Neural cell (in vitro differentiated cells): ENCODE measurements at regions not wholly inside any gene's neighbourhood (a gene's known extent, or its start where the extent isn't known, plus 50 kb on each side); places are given as distances from the start of the nearest gene placed in this dataset.

Experiments
- H2AFZ ChIP-seq: fragments of 200-600, 300-800 bp; sonication (generic), shearing (Covaris generic); 2 replicates; pipeline ENCODE4 v1.6.0; 2014; ENCODE audit warnings: low read depth, mild to moderate bottlenecking, antibody characterized with exemption, low read length, moderate library complexity
- H3F3A ChIP-seq: fragments of 200-600 bp; shearing (Covaris generic); 2 replicates; pipeline ENCODE4 v1.6.1; 2016; ENCODE audit warnings: mild to moderate bottlenecking, moderate library complexity, mixed read lengths, antibody characterized with exemption, low read length; ENCODE audit not compliant: insufficient read depth, poor library complexity, severe bottlenecking
- H3K27ac ChIP-seq: fragments of 200-600, 300-800 bp; sonication (generic), shearing (Covaris generic); 2 replicates; pipeline ENCODE4 v1.5.1; 2014; ENCODE audit warnings: mild to moderate bottlenecking, low read length, moderate library complexity
- H3K27me3 ChIP-seq: fragments of 300-800, 200-600 bp; sonication (generic), shearing (Covaris generic); 2 replicates; pipeline ENCODE4 v1.6.0; 2014; ENCODE audit warnings: mild to moderate bottlenecking, low read depth, low read length, moderate library complexity; ENCODE audit not compliant: insufficient read depth
- H3K36me3 ChIP-seq: fragments of 300-800, 200-600 bp; sonication (generic), shearing (Covaris generic); 2 replicates; pipeline ENCODE4 v1.5.1; 2014; ENCODE audit warnings: mild to moderate bottlenecking, antibody characterized with exemption, low read length, moderate library complexity; ENCODE audit not compliant: insufficient read depth
- H3K4me2 ChIP-seq: fragments of 300-800, 200-600 bp; sonication (generic), shearing (Covaris generic); 2 replicates; pipeline ENCODE4 v1.6.0; 2014; ENCODE audit warnings: mild to moderate bottlenecking, low read length
- H3K4me3 ChIP-seq: fragments of 300-800, 200-600 bp; sonication (generic), shearing (Covaris generic); 2 replicates; pipeline ENCODE4 v1.5.1; 2014; ENCODE audit warnings: mild to moderate bottlenecking, low read length, moderate library complexity
- H3K79me2 ChIP-seq: fragments of 200-600 bp; shearing (Covaris generic); replicated peaks from 2 replicates; pipeline ENCODE4 v1.6.0; 2014; ENCODE audit warnings: mild to moderate bottlenecking, low read length, moderate library complexity; ENCODE audit not compliant: insufficient read depth
- H3K9ac ChIP-seq: fragments of 300-800, 200-600 bp; sonication (generic), shearing (Covaris generic); 2 replicates; pipeline ENCODE4 v1.6.1; 2016; ENCODE audit warnings: mild to moderate bottlenecking, low read length, mixed read lengths
- H3K9me2 ChIP-seq: fragments of 200-600 bp; shearing (Covaris generic); 2 replicates; pipeline ENCODE4 v1.6.1; 2016; ENCODE audit warnings: mild to moderate bottlenecking, low read length, mixed read lengths; ENCODE audit not compliant: insufficient read depth
- H3K9me3 ChIP-seq: fragments of 200-600, 300-800 bp; sonication (generic), shearing (Covaris generic); 2 replicates; pipeline ENCODE4 v1.6.1; 2016; ENCODE audit warnings: mild to moderate bottlenecking, mixed run types, low read length, moderate library complexity, mixed read lengths
- H4K20me1 ChIP-seq: fragments of 200-600 bp; shearing (Covaris generic); 2 replicates; pipeline ENCODE4 v1.6.1; 2016; ENCODE audit warnings: mild to moderate bottlenecking, mixed run types; ENCODE audit not compliant: insufficient read depth
- EP300 ChIP-seq: fragments of 450-650 bp; conservative IDR thresholded peaks from 2 replicates; pipeline ENCODE4 v1.6.1; 2014; ENCODE audit warnings: antibody characterized with exemption, mild to moderate bottlenecking, moderate library complexity; ENCODE audit not compliant: poor library complexity, severe bottlenecking
- EZH2 ChIP-seq: fragments of 200-600, 300-800 bp; shearing (Covaris generic), sonication (generic); IDR thresholded peaks from 2 replicates; pipeline ENCODE4 v1.6.1; 2014; ENCODE audit warnings: antibody characterized with exemption, low read length, borderline replicate concordance, mild to moderate bottlenecking; ENCODE audit not compliant: insufficient read depth, poor library complexity, severe bottlenecking
- MXI1 ChIP-seq: fragments of 450-650 bp; conservative IDR thresholded peaks from 2 replicates; pipeline ENCODE4 v1.6.1; 2014; ENCODE audit warnings: antibody characterized with exemption, mild to moderate bottlenecking; ENCODE audit not compliant: poor library complexity, severe bottlenecking
- POLR2AphosphoS5 ChIP-seq: IDR thresholded peaks from 2 replicates; pipeline ENCODE4 v1.6.1; 2012
- RAD21 ChIP-seq: fragments of 450-650 bp; conservative IDR thresholded peaks from 2 replicates; pipeline ENCODE4 v1.6.1; 2014; ENCODE audit warnings: antibody characterized with exemption, mild to moderate bottlenecking, moderate library complexity
- SMC3 ChIP-seq: fragments of 450-650 bp; conservative IDR thresholded peaks from 2 replicates; pipeline ENCODE4 v1.6.1; 2014; ENCODE audit warnings: antibody characterized with exemption, mild to moderate bottlenecking, moderate library complexity; ENCODE audit not compliant: poor library complexity
- TAF1 ChIP-seq: IDR thresholded peaks from 2 replicates; pipeline ENCODE4 v1.6.1; 2012; ENCODE audit warnings: low read depth
- TF ChIP-seq, protein P1 (sequence below): IDR thresholded peaks from 2 replicates; pipeline ENCODE4 v1.6.1; 2012; ENCODE audit warnings: borderline replicate concordance
- TF ChIP-seq, protein P2 (sequence below): fragments of 450-650 bp; IDR thresholded peaks from 2 replicates; pipeline ENCODE4 v1.5.1; 2014; ENCODE audit warnings: antibody characterized with exemption, mild to moderate bottlenecking, moderate library complexity; ENCODE audit not compliant: poor library complexity, severe bottlenecking

DNA sequence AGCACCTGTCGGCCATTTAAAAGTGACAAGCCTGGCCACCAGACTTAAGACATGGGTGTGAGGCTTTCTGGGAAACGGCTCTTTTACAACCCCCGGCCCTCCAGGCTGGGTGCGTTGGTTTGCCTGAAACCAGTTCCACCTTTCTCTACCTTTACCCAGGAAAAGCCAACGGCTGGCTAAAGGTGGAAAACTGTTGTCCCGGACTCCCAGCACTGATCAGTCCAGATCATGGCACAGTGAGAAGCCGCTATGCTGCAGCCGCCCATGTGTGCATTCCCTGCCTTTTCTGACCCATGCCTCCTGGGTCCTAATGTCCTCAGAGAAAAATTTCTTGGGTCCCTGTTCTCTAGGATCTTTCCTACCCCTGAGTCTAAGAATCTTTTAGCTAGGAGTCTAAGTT is 655.7 kb upstream of the HS3ST5 start (continued):
- no peak for TF ChIP-seq POLR2AphosphoS5

DNA sequence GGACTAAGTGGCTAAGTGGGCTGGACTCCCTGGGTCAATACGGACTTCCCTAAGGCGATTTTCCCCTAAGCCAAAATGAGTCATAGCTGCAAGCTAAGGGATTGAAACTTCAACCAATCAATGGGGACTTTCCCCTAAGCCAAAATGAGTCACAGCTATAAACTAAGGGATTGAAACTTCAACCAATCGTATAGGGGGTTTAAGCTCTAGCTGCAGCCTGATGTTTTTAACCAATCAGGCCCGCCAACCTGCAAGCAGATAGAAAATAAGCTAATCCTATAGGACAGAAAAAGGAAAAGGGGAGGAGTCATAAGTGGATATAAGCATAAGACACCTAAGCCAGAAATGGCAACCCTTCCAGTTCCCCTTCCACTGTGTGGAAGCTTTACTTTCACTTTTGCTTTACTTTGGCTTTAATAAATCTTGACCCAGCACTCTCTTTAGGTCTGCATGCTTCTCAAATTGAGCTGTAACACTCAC is 655.0 kb upstream of the HS3ST5 start:
- Histone ChIP-seq H3K27ac (no peak overlapping the region), H3K9me2 (no peaks in the 10 kb centered on the region), H3K27me3 (no peaks in the 10 kb centered on the region), H4K20me1 (no peaks in the 10 kb centered on the region), H3F3A (no peaks in the 10 kb centered on the region), H2AFZ (no peak overlapping the region), H3K9ac (no peak overlapping the region), H3K36me3 (no peaks in the 10 kb centered on the region), H3K79me2 (no peaks in the 10 kb centered on the region), H3K9me3 (no peaks in the 10 kb centered on the region), H3K4me2 (no peak overlapping the region), H3K4me3 (no peak overlapping the region)
- TF ChIP-seq POLR2AphosphoS5 (no peak), TAF1 (no peak), SMC3 (no peak)
- TF ChIP-seq, protein P1, sequence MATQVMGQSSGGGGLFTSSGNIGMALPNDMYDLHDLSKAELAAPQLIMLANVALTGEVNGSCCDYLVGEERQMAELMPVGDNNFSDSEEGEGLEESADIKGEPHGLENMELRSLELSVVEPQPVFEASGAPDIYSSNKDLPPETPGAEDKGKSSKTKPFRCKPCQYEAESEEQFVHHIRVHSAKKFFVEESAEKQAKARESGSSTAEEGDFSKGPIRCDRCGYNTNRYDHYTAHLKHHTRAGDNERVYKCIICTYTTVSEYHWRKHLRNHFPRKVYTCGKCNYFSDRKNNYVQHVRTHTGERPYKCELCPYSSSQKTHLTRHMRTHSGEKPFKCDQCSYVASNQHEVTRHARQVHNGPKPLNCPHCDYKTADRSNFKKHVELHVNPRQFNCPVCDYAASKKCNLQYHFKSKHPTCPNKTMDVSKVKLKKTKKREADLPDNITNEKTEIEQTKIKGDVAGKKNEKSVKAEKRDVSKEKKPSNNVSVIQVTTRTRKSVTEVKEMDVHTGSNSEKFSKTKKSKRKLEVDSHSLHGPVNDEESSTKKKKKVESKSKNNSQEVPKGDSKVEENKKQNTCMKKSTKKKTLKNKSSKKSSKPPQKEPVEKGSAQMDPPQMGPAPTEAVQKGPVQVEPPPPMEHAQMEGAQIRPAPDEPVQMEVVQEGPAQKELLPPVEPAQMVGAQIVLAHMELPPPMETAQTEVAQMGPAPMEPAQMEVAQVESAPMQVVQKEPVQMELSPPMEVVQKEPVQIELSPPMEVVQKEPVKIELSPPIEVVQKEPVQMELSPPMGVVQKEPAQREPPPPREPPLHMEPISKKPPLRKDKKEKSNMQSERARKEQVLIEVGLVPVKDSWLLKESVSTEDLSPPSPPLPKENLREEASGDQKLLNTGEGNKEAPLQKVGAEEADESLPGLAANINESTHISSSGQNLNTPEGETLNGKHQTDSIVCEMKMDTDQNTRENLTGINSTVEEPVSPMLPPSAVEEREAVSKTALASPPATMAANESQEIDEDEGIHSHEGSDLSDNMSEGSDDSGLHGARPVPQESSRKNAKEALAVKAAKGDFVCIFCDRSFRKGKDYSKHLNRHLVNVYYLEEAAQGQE = no peak
- TF ChIP-seq, protein P2, sequence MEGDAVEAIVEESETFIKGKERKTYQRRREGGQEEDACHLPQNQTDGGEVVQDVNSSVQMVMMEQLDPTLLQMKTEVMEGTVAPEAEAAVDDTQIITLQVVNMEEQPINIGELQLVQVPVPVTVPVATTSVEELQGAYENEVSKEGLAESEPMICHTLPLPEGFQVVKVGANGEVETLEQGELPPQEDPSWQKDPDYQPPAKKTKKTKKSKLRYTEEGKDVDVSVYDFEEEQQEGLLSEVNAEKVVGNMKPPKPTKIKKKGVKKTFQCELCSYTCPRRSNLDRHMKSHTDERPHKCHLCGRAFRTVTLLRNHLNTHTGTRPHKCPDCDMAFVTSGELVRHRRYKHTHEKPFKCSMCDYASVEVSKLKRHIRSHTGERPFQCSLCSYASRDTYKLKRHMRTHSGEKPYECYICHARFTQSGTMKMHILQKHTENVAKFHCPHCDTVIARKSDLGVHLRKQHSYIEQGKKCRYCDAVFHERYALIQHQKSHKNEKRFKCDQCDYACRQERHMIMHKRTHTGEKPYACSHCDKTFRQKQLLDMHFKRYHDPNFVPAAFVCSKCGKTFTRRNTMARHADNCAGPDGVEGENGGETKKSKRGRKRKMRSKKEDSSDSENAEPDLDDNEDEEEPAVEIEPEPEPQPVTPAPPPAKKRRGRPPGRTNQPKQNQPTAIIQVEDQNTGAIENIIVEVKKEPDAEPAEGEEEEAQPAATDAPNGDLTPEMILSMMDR = no peak

DNA sequence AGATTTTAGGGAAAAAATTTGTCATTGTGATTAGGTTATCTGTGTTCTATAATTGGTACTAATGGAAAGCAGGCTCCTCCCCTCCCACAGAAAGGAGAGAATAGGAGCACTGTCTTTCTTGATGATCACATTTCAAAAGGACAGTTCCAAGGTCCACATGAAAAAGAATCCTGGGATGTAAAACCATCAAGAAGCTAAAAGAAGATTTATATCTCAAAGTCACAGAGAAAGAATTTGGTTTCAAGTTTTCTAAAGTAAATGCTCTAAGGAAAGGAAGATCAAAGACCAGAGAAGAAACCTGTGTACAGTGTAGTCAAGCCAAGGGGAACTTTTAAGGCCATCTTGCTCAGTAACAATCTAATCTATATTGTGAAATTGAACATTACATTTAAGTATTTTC is 652.7 kb upstream of the HS3ST5 start:
- H3K27me3 ChIP-seq = no peaks in the 10 kb centered on the region
- no peak overlapping the region for H3K27ac ChIP-seq
- H3K36me3 ChIP-seq = no peaks in the 10 kb centered on the region
- no peak overlapping the region for H2AFZ ChIP-seq
- H3F3A ChIP-seq = no peaks in the 10 kb centered on the region
- no peak overlapping the region for H3K4me3 ChIP-seq
- H3K4me2 ChIP-seq = no peak overlapping the region
- H3K79me2 ChIP-seq = no peaks in the 10 kb centered on the region
- no peaks in the 10 kb centered on the region for H4K20me1 ChIP-seq
- H3K9ac ChIP-seq = no peak overlapping the region
- H3K9me3 ChIP-seq = no peaks in the 10 kb centered on the region
- no peaks in the 10 kb centered on the region for H3K9me2 ChIP-seq
- TF ChIP-seq RAD21 = no peak
- no peak for TF ChIP-seq TAF1
- no peak for TF ChIP-seq EP300
- TF ChIP-seq POLR2AphosphoS5 = no peak
- TF ChIP-seq SMC3 = no peak
- TF ChIP-seq MXI1 = no peak
- TF ChIP-seq, protein P2 = no peak
- no peak for TF ChIP-seq EZH2
- TF ChIP-seq, protein P1 = no peak
